NCI-H2081 treated with DMSO at 0.1 percent for 48 hours (cell line): ENCODE measurements at regions not wholly inside any gene's neighbourhood (a gene's known extent, or its start where the extent isn't known, plus 50 kb on each side); places are given as distances from the start of the nearest gene placed in this dataset.

Source experiments
- DNase-seq: peaks from one replicate; lab custom pipeline; 2025; lab: John Stamatoyannopoulos, UW

DNA sequence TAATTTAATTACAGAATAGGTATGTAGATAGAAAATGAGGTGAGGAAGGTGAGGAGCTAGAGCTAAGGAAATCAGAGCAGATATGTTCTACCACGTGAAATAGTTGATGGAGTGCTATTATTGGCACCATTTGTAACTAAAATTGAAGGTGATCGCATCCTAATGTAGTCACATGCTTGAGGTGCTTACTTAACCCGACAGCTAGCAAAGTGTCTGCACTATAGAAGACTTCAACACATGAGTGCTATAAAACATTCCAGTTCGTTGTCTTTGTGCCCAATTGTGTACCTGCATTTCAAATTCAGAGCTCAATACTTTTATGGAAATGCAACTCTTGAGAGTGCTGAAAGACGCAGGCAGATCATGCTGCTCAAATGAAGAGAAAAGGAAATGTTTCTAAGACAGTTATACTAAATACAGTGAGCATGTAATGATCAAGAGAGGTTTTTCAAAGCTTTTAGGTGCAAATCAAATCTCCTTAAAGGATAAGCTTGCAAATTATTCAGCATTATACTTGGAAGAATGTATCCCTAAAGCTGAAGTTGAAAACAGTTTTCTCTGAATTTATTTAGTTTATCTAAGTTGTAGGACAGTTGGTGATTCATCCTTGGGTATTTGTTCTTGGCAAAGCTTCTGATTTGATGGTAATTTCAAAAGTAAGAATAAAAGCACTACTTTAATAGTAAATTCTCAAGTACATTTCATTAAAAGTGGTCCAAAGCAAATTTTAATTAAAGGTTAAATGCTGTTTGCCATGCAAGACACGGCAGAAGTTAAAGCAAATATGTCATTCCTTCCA is 223.9 kb upstream of the EPHA5 start:
- no peak for DNase-seq

- no peak for DNase-seq
Measured at GRCh38 chr4:65893271-65893670, 223.0 kb upstream of the EPHA5 start.

DNA sequence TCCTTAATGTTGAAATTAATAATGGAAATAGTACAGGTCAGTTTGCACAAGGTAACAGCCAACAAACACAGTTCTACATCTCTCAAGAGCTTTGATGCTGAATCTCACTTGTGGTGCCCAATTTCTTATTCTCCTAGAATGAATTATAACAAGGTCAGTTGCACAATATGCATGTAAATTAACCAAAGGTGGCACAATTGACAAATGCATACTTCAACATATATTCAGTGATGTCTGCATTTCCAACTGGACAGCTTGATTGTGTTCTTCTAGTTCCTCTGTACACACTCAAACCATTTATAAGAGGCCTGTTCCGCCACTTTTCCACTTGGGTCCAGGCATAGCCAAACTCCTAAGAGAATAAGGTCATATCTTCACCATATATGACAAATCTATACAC is 210.3 kb upstream of the EPHA5 start:
- DNase-seq = no peak

DNA sequence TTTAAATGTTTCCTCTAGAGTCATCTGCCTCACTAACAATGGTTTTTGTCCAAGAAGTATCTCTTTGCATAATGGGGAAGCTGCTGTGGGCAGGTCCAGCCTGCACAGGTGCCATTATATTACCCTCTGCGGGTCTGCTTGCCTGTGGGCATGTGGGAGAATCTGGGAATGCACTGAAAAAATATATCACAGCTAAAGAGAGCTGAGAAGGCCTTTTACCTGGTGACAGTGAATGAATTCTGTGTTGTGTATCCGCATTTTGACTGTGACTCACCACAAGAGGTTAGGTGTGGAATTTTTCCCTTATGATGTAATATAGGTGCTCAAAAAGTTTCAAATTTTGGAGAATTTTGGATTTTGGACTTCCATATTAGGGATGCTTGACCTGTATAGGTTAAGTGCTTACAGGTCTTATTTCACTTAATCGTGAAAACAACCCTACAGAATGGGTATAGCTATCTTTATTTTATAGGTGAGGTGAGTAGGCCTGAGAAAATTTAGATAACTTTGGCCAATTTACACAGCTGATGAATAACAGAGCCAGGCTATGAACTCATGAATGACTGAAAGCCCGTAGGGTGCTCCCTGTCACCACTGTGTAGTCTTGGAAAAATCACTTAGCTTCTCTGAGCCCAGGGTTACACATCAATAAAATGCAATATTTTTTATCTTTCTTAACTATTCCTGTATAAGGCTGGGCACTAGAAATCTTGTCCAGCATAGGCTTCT is 198.0 kb upstream of the EPHA5 start:
- no peak for DNase-seq

- no peak for DNase-seq
Measured at GRCh38 chr4:65865489-65865888, 195.2 kb upstream of the EPHA5 start.

GRCh38 chr4:65861993-65862392 is 191.7 kb upstream of the EPHA5 start:
- no peak for DNase-seq

DNA sequence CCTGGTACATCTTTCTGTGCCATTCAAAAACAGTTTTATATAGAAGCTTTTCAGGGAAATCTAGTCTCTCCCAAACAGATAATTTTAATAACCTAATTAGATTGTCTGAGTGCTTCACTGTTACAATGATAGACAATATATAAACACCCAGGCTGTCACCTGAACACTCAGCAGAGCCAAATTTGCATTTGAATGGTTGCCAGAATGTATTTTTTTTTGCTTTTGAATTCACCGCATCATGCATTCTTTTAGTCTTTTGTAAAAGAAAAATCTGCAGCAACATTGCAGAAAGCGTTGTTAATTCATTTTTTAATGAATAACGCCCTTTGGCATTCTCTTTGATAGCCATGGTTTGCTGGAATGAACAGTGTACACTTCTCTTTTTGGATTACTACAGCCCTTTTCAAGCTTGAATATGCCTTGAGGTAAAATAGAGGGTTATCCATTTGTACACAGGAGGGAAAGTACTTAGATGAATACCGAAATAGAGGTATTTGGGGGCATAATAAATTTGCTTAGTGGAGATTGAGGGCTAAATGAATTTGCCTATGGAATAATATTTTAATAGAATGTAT is 175.0 kb upstream of the EPHA5 start:
- DNase-seq = no peak

GRCh38 chr4:65839164-65839931 is 169.1 kb upstream of the EPHA5 start:
- DNase-seq = no peak

GRCh38 chr4:65834707-65835106 is 164.4 kb upstream of the EPHA5 start:
- no peak for DNase-seq

DNA sequence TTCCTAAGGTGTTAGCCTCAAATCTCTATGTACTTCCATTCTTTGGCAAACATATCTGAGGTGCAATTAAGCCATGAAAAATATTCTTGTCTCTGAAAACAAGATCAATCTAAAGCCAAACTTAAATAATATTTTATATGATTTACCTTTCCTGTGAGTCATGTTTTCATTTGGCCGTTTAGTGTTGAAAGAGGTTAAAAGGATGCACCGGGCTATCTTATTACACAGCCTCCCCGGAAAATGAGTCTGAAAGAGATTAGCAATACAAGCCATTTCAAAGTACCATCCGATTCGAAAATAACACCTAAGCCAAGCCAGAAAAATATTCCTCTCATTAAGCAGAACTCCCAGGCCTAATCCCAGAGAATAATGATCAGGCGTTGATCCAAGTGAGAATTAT is 161.5 kb upstream of the EPHA5 start:
- no peak for DNase-seq

DNA sequence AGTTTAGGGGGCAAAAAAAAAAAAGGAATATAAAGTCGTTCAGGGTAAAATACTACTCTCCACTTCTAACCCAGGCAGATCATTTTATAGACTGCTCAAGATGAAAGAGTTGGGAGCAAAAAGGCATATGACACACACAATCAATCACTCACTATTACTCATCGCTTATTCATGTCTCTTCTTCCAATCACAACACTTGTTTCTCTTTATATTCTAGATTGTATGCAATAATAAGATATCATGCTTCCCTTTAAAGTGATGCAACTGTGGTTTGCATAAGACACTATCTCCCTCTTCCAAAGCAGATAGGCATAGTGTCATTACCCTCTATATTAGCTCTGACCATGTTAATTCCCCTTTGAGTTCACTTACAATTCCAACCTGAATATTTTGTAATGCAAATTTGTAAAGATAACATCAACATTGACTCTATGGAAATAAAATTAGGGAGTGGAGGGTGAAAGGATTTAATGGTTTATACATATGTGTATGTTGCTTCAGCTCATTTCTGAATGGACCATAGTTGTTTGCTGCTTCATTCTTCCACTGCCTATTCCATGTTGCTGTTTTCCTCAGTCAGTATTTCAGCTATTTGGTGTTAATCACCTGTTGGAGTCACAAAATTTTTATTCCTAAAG is 154.9 kb upstream of the EPHA5 start:
- no peak for DNase-seq

DNA sequence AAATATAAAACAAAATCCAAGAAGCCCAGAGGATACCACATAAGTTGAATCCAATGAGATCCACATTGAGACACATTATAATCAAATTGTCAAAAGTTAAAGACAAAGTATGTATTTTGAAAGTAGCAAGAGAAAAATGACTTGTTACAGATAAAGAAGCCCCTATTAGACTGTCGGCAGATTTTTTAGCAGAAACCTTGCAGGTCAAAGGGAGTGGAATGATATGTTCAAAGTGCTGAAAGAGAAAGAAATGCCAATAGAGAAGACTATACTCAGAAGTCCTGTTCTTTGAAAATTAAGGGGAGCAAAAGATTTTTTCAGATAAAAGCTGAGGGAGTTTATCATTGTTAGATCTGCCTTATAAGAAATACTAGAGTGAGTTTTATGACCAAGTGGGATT is 148.9 kb upstream of the EPHA5 start:
- DNase-seq = no peak

GRCh38 chr4:65805936-65806335 is 135.6 kb upstream of the EPHA5 start:
- no peak for DNase-seq

- DNase-seq = no peak
Measured at GRCh38 chr4:65799513-65799912, 129.2 kb upstream of the EPHA5 start.

DNA sequence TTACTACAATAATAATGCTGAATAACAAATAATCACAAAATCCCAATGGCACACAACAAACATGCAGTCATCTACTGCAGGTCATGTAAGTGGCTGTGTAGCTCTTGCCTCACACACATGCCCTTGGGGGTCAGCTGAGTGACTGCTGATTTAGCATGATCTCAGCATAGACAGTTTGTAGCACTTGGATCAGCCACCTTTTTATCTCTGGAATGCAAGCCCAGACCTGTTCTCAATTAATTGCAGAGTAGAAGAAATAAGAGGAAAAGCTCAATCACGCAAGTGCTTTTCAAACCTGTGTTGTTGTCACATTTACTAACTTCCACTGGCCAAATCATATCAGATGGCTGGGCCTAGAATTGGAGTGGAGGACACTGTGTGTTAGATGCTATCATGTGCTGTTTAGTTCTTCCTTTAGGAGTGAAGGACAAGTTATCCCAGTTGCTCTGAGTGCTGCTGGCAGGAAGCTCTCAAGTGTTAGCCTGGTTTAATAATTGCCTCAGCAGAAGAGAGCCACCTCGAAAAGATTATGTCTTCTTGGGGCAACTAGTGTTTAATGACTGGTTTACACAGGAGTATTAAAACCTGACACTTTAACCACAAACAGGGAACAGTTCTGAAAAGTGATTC is 128.3 kb upstream of the EPHA5 start:
- no peak for DNase-seq

- DNase-seq = no peak
Measured at GRCh38 chr4:65791812-65792308, 121.6 kb upstream of the EPHA5 start.

DNA sequence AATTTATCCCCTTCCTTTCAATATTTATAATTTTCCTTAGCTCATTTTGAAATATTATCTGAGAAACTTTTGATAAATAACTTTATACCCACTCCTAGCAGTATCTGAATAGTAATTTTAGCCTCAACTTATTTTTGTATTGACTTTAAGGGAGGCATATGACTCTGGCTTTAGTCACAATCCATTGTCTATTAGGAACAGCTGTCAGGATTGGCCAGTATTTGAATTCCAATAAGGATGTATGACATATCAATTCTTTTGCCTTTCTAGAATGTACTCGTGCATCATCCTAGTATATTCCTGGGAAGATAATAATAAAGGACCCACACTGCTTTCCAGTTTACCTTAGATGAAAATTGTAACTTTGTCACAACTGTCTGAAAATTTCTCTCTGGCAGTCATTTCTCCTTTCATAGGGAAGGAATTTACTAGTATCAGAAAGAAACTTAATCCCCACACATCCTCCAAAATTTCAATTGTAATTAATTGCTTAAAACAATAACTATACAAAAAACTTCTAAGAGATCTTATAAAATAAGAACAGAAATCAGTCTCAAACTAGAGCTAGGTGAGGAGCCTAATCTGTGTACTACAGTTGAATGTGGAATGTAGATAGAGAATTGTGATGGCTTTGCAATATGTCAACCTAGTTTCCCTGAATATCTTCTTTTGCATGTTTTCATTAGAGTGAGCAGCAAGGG is 121.0 kb upstream of the EPHA5 start:
- DNase-seq = no peak

DNA sequence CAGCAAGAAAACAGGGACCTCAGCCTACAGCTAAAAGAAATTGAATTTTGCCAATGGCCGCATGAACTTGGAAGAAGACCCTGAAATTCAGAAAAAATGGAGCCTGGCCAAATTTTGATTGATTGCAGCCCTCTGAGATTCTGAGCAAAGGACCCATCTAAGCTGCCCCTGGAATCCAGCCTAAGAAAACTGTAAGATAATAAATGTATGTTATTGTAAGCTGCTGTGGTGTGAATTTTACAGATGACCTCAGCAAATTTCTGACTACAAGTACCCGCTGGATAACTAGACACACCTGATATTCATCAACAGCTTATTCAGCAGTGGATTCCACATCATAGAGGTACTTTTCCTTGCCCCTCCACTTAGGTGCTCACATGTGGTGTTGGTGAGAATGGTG is 119.5 kb upstream of the EPHA5 start:
- DNase-seq = no peak

GRCh38 chr4:65789341-65789740 is 119.1 kb upstream of the EPHA5 start:
- DNase-seq = no peak

GRCh38 chr4:65777270-65777669 is 107.0 kb upstream of the EPHA5 start:
- DNase-seq = no peak

- no peak for DNase-seq
Measured at GRCh38 chr4:65773636-65774035, 103.3 kb upstream of the EPHA5 start.
